HEK293T (cell line): ENCODE measurements at regions not wholly inside any gene's neighbourhood (a gene's known extent, or its start where the extent isn't known, plus 50 kb on each side); places are given as distances from the start of the nearest gene placed in this dataset.

Experiments
- BHLHE40 ChIP-seq: fragments of 450-650 bp; IDR thresholded peaks from 2 replicates; pipeline ENCODE4 v1.6.1; 2016; ENCODE audit warnings: mild to moderate bottlenecking, moderate library complexity, borderline replicate concordance
- FOXK2 ChIP-seq: fragments of 450-650 bp; IDR thresholded peaks from 2 replicates; pipeline ENCODE4 v1.6.1; 2016; ENCODE audit warnings: mild to moderate bottlenecking
- FOXM1 ChIP-seq: fragments of 450-650 bp; IDR thresholded peaks from 2 replicates; pipeline ENCODE4 v1.6.1; 2017; ENCODE audit warnings: mild to moderate bottlenecking, borderline replicate concordance
- L3MBTL2 ChIP-seq: fragments of 450-650 bp; conservative IDR thresholded peaks from 2 replicates; pipeline ENCODE4 v1.6.1; 2016; ENCODE audit warnings: mild to moderate bottlenecking
- PKNOX1 ChIP-seq: fragments of 450-650 bp; IDR thresholded peaks from 2 replicates; pipeline ENCODE4 v1.6.1; 2016
- SP1 ChIP-seq: fragments of 450-650 bp; IDR thresholded peaks from 2 replicates; pipeline ENCODE4 v1.6.1; 2017
- SUZ12 ChIP-seq: fragments of 450-650 bp; IDR thresholded peaks from 2 replicates; pipeline ENCODE4 v1.6.1; 2016; ENCODE audit warnings: mild to moderate bottlenecking
- TARDBP ChIP-seq: fragments of 450-650 bp; IDR thresholded peaks from 2 replicates; pipeline ENCODE4 v1.6.1; 2016

DNA sequence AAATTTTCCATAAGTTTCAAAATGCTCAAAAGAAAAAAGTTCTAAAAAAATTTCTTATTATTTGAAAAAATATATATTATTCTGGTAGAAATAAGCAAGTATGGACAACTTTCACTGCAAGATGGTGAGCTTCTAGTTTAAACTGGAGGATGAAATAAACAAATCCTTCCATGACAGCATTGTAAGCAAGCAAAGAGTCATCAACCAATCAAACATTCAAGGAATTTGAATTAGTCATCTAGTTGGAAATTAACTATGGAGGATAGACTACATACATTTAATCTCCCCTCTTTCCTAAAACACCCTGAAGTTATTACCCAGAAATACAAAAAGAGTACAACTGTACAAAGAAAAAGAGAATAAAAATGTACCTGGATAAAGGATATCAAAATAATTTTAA is 51.0 kb upstream of the IRX5 start:
- TF ChIP-seq FOXM1 (no peak), SUZ12 (no peak), PKNOX1 (no peak), SP1 (no peak), L3MBTL2 (no peak), BHLHE40 (no peak), FOXK2 (no peak), TARDBP (no peak)
